ENCODE measurements at regions not wholly inside any gene's neighbourhood (a gene's known extent, or its start where the extent isn't known, plus 50 kb on each side); places are given as distances from the start of the nearest gene placed in this dataset.

- no peak overlapping the region for H3K4me3 ChIP-seq (ENCODE audit: low read depth in 2 of 2, low read length in 2 of 2)
- CTCF ChIA-PET = interaction anchor here (0.7 kb wide), 1 partner anchor 82 kb away, joined by 3 read pairs; no protein-coding TSS in a partner anchor
- H3K27me3 ChIP-seq (ENCODE audit: control insufficient read depth, insufficient read depth, low read length) = no peaks in the 10 kb centered on the region
- no peaks in the 10 kb centered on the region; the same call in 1 of the 2 replicates for H3K4me1 ChIP-seq (ENCODE audit: control insufficient read depth, insufficient read depth, low read length)
- no peak overlapping the region for H3K27ac ChIP-seq (ENCODE audit: low read length)
- ATAC-seq (peak; percentile 85), DNase-seq (ENCODE audit: low read depth, low spot score) (peak; percentile 83)
- intact Hi-C loops (cut with micrococcal nuclease; ENCODE audit: unreplicated experiment) = no loop called here
- in situ Hi-C loops (cut with HindIII; ENCODE audit: low pct_unique_long_range_greater_than_20kb, low sequenced_read_pairs) = no loop called here
- TF ChIP-seq POLR2AphosphoS5 (IDR thresholded peaks at IDR 0.05; ENCODE audit: low read depth, low read length) (no peak), TCF7L2 (IDR thresholded peaks at IDR 0.05; ENCODE audit: low read depth, low read length) (no peak), SIN3A (IDR thresholded peaks at IDR 0.05; ENCODE audit: borderline replicate concordance, insufficient read depth, low read depth, low read length) (no peak)
- TF ChIP-seq, protein P1, sequence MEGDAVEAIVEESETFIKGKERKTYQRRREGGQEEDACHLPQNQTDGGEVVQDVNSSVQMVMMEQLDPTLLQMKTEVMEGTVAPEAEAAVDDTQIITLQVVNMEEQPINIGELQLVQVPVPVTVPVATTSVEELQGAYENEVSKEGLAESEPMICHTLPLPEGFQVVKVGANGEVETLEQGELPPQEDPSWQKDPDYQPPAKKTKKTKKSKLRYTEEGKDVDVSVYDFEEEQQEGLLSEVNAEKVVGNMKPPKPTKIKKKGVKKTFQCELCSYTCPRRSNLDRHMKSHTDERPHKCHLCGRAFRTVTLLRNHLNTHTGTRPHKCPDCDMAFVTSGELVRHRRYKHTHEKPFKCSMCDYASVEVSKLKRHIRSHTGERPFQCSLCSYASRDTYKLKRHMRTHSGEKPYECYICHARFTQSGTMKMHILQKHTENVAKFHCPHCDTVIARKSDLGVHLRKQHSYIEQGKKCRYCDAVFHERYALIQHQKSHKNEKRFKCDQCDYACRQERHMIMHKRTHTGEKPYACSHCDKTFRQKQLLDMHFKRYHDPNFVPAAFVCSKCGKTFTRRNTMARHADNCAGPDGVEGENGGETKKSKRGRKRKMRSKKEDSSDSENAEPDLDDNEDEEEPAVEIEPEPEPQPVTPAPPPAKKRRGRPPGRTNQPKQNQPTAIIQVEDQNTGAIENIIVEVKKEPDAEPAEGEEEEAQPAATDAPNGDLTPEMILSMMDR (IDR thresholded peaks at IDR 0.05) = no peak
- TF ChIP-seq, protein P2, sequence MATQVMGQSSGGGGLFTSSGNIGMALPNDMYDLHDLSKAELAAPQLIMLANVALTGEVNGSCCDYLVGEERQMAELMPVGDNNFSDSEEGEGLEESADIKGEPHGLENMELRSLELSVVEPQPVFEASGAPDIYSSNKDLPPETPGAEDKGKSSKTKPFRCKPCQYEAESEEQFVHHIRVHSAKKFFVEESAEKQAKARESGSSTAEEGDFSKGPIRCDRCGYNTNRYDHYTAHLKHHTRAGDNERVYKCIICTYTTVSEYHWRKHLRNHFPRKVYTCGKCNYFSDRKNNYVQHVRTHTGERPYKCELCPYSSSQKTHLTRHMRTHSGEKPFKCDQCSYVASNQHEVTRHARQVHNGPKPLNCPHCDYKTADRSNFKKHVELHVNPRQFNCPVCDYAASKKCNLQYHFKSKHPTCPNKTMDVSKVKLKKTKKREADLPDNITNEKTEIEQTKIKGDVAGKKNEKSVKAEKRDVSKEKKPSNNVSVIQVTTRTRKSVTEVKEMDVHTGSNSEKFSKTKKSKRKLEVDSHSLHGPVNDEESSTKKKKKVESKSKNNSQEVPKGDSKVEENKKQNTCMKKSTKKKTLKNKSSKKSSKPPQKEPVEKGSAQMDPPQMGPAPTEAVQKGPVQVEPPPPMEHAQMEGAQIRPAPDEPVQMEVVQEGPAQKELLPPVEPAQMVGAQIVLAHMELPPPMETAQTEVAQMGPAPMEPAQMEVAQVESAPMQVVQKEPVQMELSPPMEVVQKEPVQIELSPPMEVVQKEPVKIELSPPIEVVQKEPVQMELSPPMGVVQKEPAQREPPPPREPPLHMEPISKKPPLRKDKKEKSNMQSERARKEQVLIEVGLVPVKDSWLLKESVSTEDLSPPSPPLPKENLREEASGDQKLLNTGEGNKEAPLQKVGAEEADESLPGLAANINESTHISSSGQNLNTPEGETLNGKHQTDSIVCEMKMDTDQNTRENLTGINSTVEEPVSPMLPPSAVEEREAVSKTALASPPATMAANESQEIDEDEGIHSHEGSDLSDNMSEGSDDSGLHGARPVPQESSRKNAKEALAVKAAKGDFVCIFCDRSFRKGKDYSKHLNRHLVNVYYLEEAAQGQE (IDR thresholded peaks at IDR 0.05; ENCODE audit: insufficient read depth in 1 of 2, low read depth in 2 of 2, low read length in 1 of 2) = no peak
- no peaks in the 10 kb centered on the region for H3K9me3 ChIP-seq (ENCODE audit: control insufficient read depth, insufficient read depth, low read depth, low read length)
- no peaks in the 10 kb centered on the region for H3K36me3 ChIP-seq (ENCODE audit: control insufficient read depth, insufficient read depth, low read length)
- no TSS peak for BruUV-seq (replicated peaks)
- POLR2A ChIA-PET = no interaction called here
Observed at GRCh38 chr1:53381790-53382401, 54.0 kb upstream of the LRP8 start.

GRCh38 chr1:53383136-53383870 is 55.4 kb upstream of the LRP8 start:
- ChIA-PET POLR2A (no interaction called here), CTCF (no interaction called here)
- no peak for DNase-seq (ENCODE audit: low read depth, low spot score)
- H3K27ac ChIP-seq (ENCODE audit: low read length) = no peak overlapping the region
- peaks cover 8% of the 10 kb centered on the region; the same call in 1 of the 2 replicates for H3K9me3 ChIP-seq (ENCODE audit: control insufficient read depth, insufficient read depth, low read depth, low read length)
- intact Hi-C loops (cut with micrococcal nuclease; ENCODE audit: unreplicated experiment) = no loop called here
- H3K36me3 ChIP-seq (ENCODE audit: control insufficient read depth, insufficient read depth, low read length) = no peaks in the 10 kb centered on the region
- BruUV-seq (replicated peaks) = no TSS peak
- TF ChIP-seq POLR2AphosphoS5 (IDR thresholded peaks at IDR 0.05; ENCODE audit: low read depth, low read length) = no peak
- TF ChIP-seq, protein P2 (IDR thresholded peaks at IDR 0.05; ENCODE audit: insufficient read depth in 1 of 2, low read depth in 2 of 2, low read length in 1 of 2) = no peak
- no peak for TF ChIP-seq SIN3A (IDR thresholded peaks at IDR 0.05; ENCODE audit: borderline replicate concordance, insufficient read depth, low read depth, low read length)
- TF ChIP-seq TCF7L2 (IDR thresholded peaks at IDR 0.05; ENCODE audit: low read depth, low read length) = no peak
- TF ChIP-seq, protein P1 (IDR thresholded peaks at IDR 0.05) = no peak
- in situ Hi-C loops (cut with HindIII; ENCODE audit: low pct_unique_long_range_greater_than_20kb, low sequenced_read_pairs) = no loop called here
- no peak for ATAC-seq
- H3K27me3 ChIP-seq (ENCODE audit: control insufficient read depth, insufficient read depth, low read length) = no peaks in the 10 kb centered on the region
- H3K4me3 ChIP-seq (ENCODE audit: low read depth in 2 of 2, low read length in 2 of 2) = no peak overlapping the region
- no peaks in the 10 kb centered on the region; the same call in 1 of the 2 replicates for H3K4me1 ChIP-seq (ENCODE audit: control insufficient read depth, insufficient read depth, low read length)
